GM23338 (cell line): ENCODE measurements at regions not wholly inside any gene's neighbourhood (a gene's known extent, or its start where the extent isn't known, plus 50 kb on each side); places are given as distances from the start of the nearest gene placed in this dataset.

ENCODE experiments used
- ATAC-seq: fragments of 200-7000 bp; cut with Tn5 transposase; 3 replicates; pipeline ENCODE4 v1.9.1; 2020
- DNase-seq: peaks from one replicate; pipeline ENCODE4 v3.0.0-alpha.2; 2015; ENCODE audit warnings: low spot score
- H2AFZ ChIP-seq: fragments of 200-600 bp; sonication (generic); 2 replicates; pipeline ENCODE4 v1.8.0; 2016; ENCODE audit warnings: antibody characterized with exemption, mild to moderate bottlenecking, moderate library complexity
- H3F3A ChIP-seq: fragments of 200-600 bp; sonication (generic); replicated peaks from 2 replicates; pipeline ENCODE4 v1.8.0; 2017; ENCODE audit warnings: antibody characterized with exemption, mixed run types, low read depth
- H3K27ac ChIP-seq: fragments of 200-600 bp; sonication (generic); 2 replicates; pipeline ENCODE4 v1.6.1; 2016; ENCODE audit warnings: low read depth
- H3K27me3 ChIP-seq: fragments of 200-600 bp; sonication (generic); 2 replicates; pipeline ENCODE4 v1.8.0; 2016; ENCODE audit warnings: mild to moderate bottlenecking, mixed run types, moderate library complexity; ENCODE audit not compliant: insufficient read depth
- H3K36me3 ChIP-seq: fragments of 200-600 bp; sonication (generic); 2 replicates; pipeline ENCODE4 v1.8.0; 2016; ENCODE audit warnings: mild to moderate bottlenecking; ENCODE audit not compliant: insufficient read depth
- H3K4me1 ChIP-seq: fragments of 200-600 bp; sonication (generic); 2 replicates; pipeline ENCODE4 v1.8.0; 2016; ENCODE audit warnings: mild to moderate bottlenecking, moderate library complexity; ENCODE audit not compliant: insufficient read depth
- H3K4me2 ChIP-seq: fragments of 200-600 bp; sonication (generic); 2 replicates; pipeline ENCODE4 v1.7.1; 2017; ENCODE audit warnings: mixed run types
- H3K4me3 ChIP-seq: fragments of 200-600 bp; sonication (generic); 2 replicates; pipeline ENCODE4 v1.6.1; 2016; ENCODE audit warnings: mixed run types
- H3K79me2 ChIP-seq: fragments of 200-600 bp; sonication (generic); replicated peaks from 2 replicates; pipeline ENCODE4 v1.8.0; 2017; ENCODE audit warnings: mild to moderate bottlenecking; ENCODE audit not compliant: insufficient read depth
- H3K9me2 ChIP-seq: fragments of 200-600 bp; sonication (generic); 2 replicates; pipeline ENCODE4 v1.8.0; 2017; ENCODE audit not compliant: insufficient read depth
- H4K20me1 ChIP-seq: fragments of 200-600 bp; sonication (generic); replicated peaks from 2 replicates; pipeline ENCODE4 v1.8.0; 2017; ENCODE audit warnings: mild to moderate bottlenecking; ENCODE audit not compliant: insufficient read depth
- H3K27ac Mint-ChIP-seq: 2 replicates; pipeline ENCODE4 v1.8.0; 2020; ENCODE audit warnings: inconsistent platforms, mild to moderate bottlenecking, moderate library complexity, mixed read lengths
- H3K27me3 Mint-ChIP-seq: 3 replicates; pipeline ENCODE4 v1.8.0; 2022; ENCODE audit warnings: low read depth, mild to moderate bottlenecking, moderate library complexity, mixed read lengths, inconsistent platforms; ENCODE audit not compliant: insufficient read depth, poor library complexity
- H3K36me3 Mint-ChIP-seq: 3 replicates; pipeline ENCODE4 v1.8.0; 2021; ENCODE audit warnings: low read depth, mild to moderate bottlenecking, inconsistent platforms, moderate library complexity, mixed read lengths
- H3K4me1 Mint-ChIP-seq: 3 replicates; pipeline ENCODE4 v1.8.0; 2020; ENCODE audit warnings: mild to moderate bottlenecking, inconsistent platforms, mixed read lengths
- H3K4me3 Mint-ChIP-seq: 3 replicates; pipeline ENCODE4 v1.8.0; 2021; ENCODE audit warnings: moderate library complexity, mild to moderate bottlenecking, inconsistent platforms, mixed read lengths
- H3K9me3 Mint-ChIP-seq: 3 replicates; pipeline ENCODE4 v1.8.0; 2020; ENCODE audit warnings: moderate library complexity, mild to moderate bottlenecking, inconsistent platforms, mixed read lengths
- CREB1 ChIP-seq: fragments of 250-450 bp; sonication (Bioruptor Pico); IDR thresholded peaks from 2 replicates; pipeline ENCODE4 v1.5.0; 2020; ENCODE audit warnings: low read depth, mild to moderate bottlenecking, moderate library complexity
- CTCF ChIP-seq, 2 experiments: fragments of 200-600 bp in 1 of 2; sonication (generic) in 1 of 2; conservative IDR thresholded peaks; 2 replicates each; pipeline versions ENCODE4 v1.5.1 to v1.6.1; 2016 to 2017; ENCODE audit warnings: antibody characterized with exemption in 2 of 2, low read depth in 2 of 2, mild to moderate bottlenecking in 2 of 2, moderate library complexity in 1 of 2
- JUNB ChIP-seq: IDR thresholded peaks from one replicate; pipeline ENCODE4 v1.6.1; 2016; ENCODE audit warnings: antibody characterized with exemption; ENCODE audit not compliant: unreplicated experiment
- NANOG ChIP-seq: IDR thresholded peaks from 2 replicates; pipeline ENCODE4 v1.6.1; 2016; ENCODE audit warnings: antibody characterized with exemption, borderline replicate concordance
- POLR2AphosphoS5 ChIP-seq: IDR thresholded peaks from 2 replicates; pipeline ENCODE4 v1.6.1; 2016; ENCODE audit warnings: antibody characterized with exemption, low read depth
- STAT1 ChIP-seq: IDR thresholded peaks from one replicate; pipeline ENCODE4 v1.6.1; 2016; ENCODE audit warnings: antibody characterized with exemption; ENCODE audit not compliant: unreplicated experiment
- ZNF114 ChIP-seq: fragments of 250-450 bp; sonication (Bioruptor Pico); IDR thresholded peaks from 2 replicates; pipeline ENCODE4 v1.5.0; 2020; ENCODE audit warnings: mild to moderate bottlenecking, moderate library complexity
- ZNF462 ChIP-seq: fragments of 250-450 bp; sonication (Bioruptor Pico); IDR thresholded peaks from 2 replicates; pipeline ENCODE4 v1.5.0; 2020; ENCODE audit warnings: mild to moderate bottlenecking, moderate library complexity

- TF ChIP-seq ZNF462 (CRISPR knock-in tag) = no peak
Measured at GRCh38 chr14:26866721-26867120, 268.9 kb upstream of the NOVA1 start (continued).

- Mint-ChIP-seq H3K36me3 (no peaks in the 10 kb centered on the region), H3K27me3 (peaks cover 2% of the 10 kb centered on the region), H3K4me3 (no peak overlapping the region), H3K4me1 (peaks cover 29% of the 10 kb centered on the region), H3K27ac (peak overlapping the region; percentile 85), H3K9me3 (no peaks in the 10 kb centered on the region)
- Histone ChIP-seq H3K36me3 (no peaks in the 10 kb centered on the region), H4K20me1 (no peaks in the 10 kb centered on the region), H3K27me3 (no peaks in the 10 kb centered on the region), H2AFZ (no peak overlapping the region), H3K27ac (no peak overlapping the region), H3K4me3 (no peak overlapping the region), H3K4me2 (no peak overlapping the region), H3K4me1 (peaks cover 20% of the 10 kb centered on the region), H3K9me2 (no peaks in the 10 kb centered on the region), H3F3A (no peaks in the 10 kb centered on the region), H3K79me2 (no peaks in the 10 kb centered on the region)
- ATAC-seq (peak; percentile 59), DNase-seq (peak; percentile 30)
- no peak for TF ChIP-seq ZNF114 (CRISPR knock-in tag)
- TF ChIP-seq NANOG = no peak
- no peak for TF ChIP-seq STAT1
- TF ChIP-seq POLR2AphosphoS5 = no peak
- no peak for TF ChIP-seq CTCF (conservative IDR thresholded peaks at IDR 0.05; ENCODE audit: low read depth in 2 of 2)
- TF ChIP-seq CREB1 (CRISPR knock-in tag) = no peak
- TF ChIP-seq ZNF462 (CRISPR knock-in tag) = no peak
- TF ChIP-seq JUNB = no peak
Measured at GRCh38 chr14:26867171-26867757, 269.4 kb upstream of the NOVA1 start.
